ENCODE measurements at regions not wholly inside any gene's neighbourhood (a gene's known extent, or its start where the extent isn't known, plus 50 kb on each side); places are given as distances from the start of the nearest gene placed in this dataset.

DNA sequence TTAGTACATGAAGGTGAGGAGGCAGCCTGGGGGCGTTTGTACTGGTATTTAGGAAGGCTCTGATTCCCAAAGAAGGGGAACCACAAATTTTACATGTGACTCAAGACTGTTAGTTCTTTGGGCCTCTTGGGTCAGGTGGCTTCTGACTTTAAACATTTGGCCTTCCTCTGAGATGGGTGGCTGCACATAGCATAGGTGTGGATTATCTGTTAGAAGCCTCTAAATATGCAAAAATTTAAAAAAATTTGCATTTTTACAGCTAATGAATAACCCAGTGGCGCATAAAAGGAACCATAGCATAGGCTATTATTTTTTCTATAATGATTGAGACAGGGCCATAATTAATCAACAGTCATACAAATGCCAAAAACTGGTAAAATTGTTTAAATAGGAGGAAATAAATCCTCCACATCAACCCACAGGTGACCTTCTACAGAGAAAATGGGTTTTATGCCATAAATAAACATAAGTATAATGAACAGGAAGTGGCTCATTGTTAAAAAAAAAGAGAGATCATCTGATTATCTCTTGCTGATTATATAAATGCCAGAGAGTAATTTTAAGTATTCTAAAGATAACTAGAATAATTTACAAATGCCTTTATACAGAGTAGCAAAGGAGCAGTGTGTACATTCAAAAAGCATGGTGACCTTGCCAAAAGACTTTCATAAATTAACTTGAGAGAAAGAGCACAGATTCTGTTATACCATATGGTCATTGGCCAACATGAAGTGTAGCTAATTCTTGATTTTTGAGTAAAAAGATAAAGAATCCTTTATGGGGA lies 284.2 kb upstream of the ATP2B1 start:
- Histone ChIP-seq H3K79me2 (ENCODE audit: control insufficient read depth, insufficient read depth, low read length) (no peaks in the 10 kb centered on the region), H3K27ac (ENCODE audit: control insufficient read depth, insufficient read depth) (no peak overlapping the region), H2AFZ (ENCODE audit: control insufficient read depth, low read depth, low read length) (no peak overlapping the region), H3K36me3 (ENCODE audit: control insufficient read depth in 2 of 2, insufficient read depth in 2 of 2, low read length in 1 of 2) (no peaks in the 10 kb centered on the region), H3K9ac (ENCODE audit: control insufficient read depth, insufficient read depth, low read length) (no peak overlapping the region), H3K9me3 (replicated peaks; ENCODE audit: control insufficient read depth, insufficient read depth, low read length) (no peaks in the 10 kb centered on the region), H3K4me2 (ENCODE audit: control insufficient read depth, insufficient read depth) (no peak overlapping the region), H3K4me3 (no peak overlapping the region), H4K20me1 (ENCODE audit: control insufficient read depth, insufficient read depth) (no peaks in the 10 kb centered on the region), H3K27me3 (replicated peaks in 1 of 2; ENCODE audit: control insufficient read depth in 2 of 2, insufficient read depth in 2 of 2, low read length in 1 of 2) (no peaks in the 10 kb centered on the region), H3K4me1 (ENCODE audit: control insufficient read depth, insufficient read depth, low read length) (no peaks in the 10 kb centered on the region)
- intact Hi-C loops (cut with micrococcal nuclease; ENCODE audit: unreplicated experiment) (no loop called here), in situ Hi-C loops (cut with MboI) (no loop called here)
- ATAC-seq (no peak), FAIRE-seq (no peak), DNase-seq (ENCODE audit: low read depth, low spot score) (no peak)
- no TSS peak for BruUV-seq (replicated peaks)
- POLR2A ChIA-PET = no interaction called here
- SMC1A ChIA-PET (ENCODE audit: uncharacterized antibody, unreplicated experiment) = interaction anchor here (0.6 to 0.9 kb wide), 3 partner anchors 11 to 136 kb away, joined by 3 to 4 read pairs (median 3); no protein-coding TSS in a partner anchor
- WGBS (ENCODE audit: insufficient coverage, insufficient replicate concordance, low lambda C conversion rate, missing lambda C conversion rate) = 50% methylated on average over 2 of the region's 2 CpGs
- CTCF ChIA-PET = interaction anchor here (0.6 to 1.0 kb wide), 2 partner anchors 9 to 27 kb away, joined by 3 to 4 read pairs; no protein-coding TSS in a partner anchor
- RAD21 ChIA-PET (ENCODE audit: unreplicated experiment) = no interaction called here
- no peak for TF ChIP-seq GABPA (IDR thresholded peaks at IDR 0.05; ENCODE audit: low read depth)
- TF ChIP-seq, protein P1, sequence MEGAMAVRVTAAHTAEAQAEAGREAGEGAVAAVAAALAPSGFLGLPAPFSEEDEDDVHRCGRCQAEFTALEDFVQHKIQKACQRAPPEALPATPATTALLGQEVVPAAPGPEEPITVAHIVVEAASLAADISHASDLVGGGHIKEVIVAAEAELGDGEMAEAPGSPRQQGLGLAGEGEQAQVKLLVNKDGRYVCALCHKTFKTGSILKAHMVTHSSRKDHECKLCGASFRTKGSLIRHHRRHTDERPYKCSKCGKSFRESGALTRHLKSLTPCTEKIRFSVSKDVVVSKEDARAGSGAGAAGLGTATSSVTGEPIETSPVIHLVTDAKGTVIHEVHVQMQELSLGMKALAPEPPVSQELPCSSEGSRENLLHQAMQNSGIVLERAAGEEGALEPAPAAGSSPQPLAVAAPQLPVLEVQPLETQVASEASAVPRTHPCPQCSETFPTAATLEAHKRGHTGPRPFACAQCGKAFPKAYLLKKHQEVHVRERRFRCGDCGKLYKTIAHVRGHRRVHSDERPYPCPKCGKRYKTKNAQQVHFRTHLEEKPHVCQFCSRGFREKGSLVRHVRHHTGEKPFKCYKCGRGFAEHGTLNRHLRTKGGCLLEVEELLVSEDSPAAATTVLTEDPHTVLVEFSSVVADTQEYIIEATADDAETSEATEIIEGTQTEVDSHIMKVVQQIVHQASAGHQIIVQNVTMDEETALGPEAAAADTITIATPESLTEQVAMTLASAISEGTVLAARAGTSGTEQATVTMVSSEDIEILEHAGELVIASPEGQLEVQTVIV (IDR thresholded peaks at IDR 0.05; ENCODE audit: borderline replicate concordance, partially characterized antibody) = no peak
- no peak for TF ChIP-seq RB1 (IDR thresholded peaks at IDR 0.05; ENCODE audit: borderline replicate concordance)
- TF ChIP-seq PAX8 (IDR thresholded peaks at IDR 0.05) = no peak
- TF ChIP-seq, protein P2, sequence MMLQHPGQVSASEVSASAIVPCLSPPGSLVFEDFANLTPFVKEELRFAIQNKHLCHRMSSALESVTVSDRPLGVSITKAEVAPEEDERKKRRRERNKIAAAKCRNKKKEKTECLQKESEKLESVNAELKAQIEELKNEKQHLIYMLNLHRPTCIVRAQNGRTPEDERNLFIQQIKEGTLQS (IDR thresholded peaks at IDR 0.05; ENCODE audit: borderline replicate concordance, extremely low read depth, low read depth, low read length) = no peak
- no peak for TF ChIP-seq TARDBP (IDR thresholded peaks at IDR 0.05; ENCODE audit: borderline replicate concordance)
- no peak for TF ChIP-seq SMC3 (IDR thresholded peaks at IDR 0.05; ENCODE audit: borderline replicate concordance, low read length)
- TF ChIP-seq MYB (IDR thresholded peaks at IDR 0.05; ENCODE audit: borderline replicate concordance, low read depth, low read length) = no peak
- TF ChIP-seq TAF1 (IDR thresholded peaks at IDR 0.05; ENCODE audit: borderline replicate concordance, low read depth, low read length) = no peak

All from GM12878 (cell line).